Lung (tissue), 11 donors: ENCODE measurements at regions not wholly inside any gene's neighbourhood (a gene's known extent, or its start where the extent isn't known, plus 50 kb on each side); places are given as distances from the start of the nearest gene placed in this dataset.

ENCODE experiments used
- ATAC-seq: fragments of 200-7000 bp; cut with Tn5 transposase; one replicate; pipeline ENCODE4 v1.9.1; 2020; ENCODE audit warnings: moderate number of reproducible peaks; ENCODE audit not compliant: insufficient read depth, low FRiP score
- DNase-seq, 3 donors: peaks; one replicate each; pipeline ENCODE4 v3.0.0-alpha.2; 2013 to 2017
- H3K27ac ChIP-seq, 2 donors: one replicate each; pipeline ENCODE4 v1.5.1; 2013; ENCODE audit warnings: mild to moderate bottlenecking in 2 of 2, moderate library complexity in 2 of 2, control low read depth in 1 of 2, inconsistent platforms in 1 of 2, low read depth in 1 of 2, low read length in 1 of 2
- H3K27me3 ChIP-seq, 3 donors: one replicate each; pipeline ENCODE4 v1.5.1; 2013; ENCODE audit warnings: low read length in 2 of 3; ENCODE audit not compliant: control insufficient read depth in 3 of 3, insufficient read depth in 3 of 3
- H3K36me3 ChIP-seq, 4 donors: one replicate each; pipeline ENCODE4 v1.5.1; 2013; ENCODE audit warnings: low read length in 4 of 4, mild to moderate bottlenecking in 1 of 4, moderate library complexity in 1 of 4; ENCODE audit not compliant: control insufficient read depth in 4 of 4, insufficient read depth in 4 of 4
- H3K4me1 ChIP-seq, 5 donors: one replicate each; pipeline ENCODE4 v1.5.1; 2013; ENCODE audit warnings: low read length in 5 of 5, mild to moderate bottlenecking in 2 of 5, moderate library complexity in 1 of 5; ENCODE audit not compliant: control insufficient read depth in 5 of 5, insufficient read depth in 5 of 5
- H3K4me3 ChIP-seq: one replicate; pipeline ENCODE4 v1.5.1; 2013; ENCODE audit warnings: mild to moderate bottlenecking, control low read depth, moderate library complexity
- H3K9ac ChIP-seq, 2 donors: one replicate each; pipeline ENCODE4 v1.5.1; 2013; ENCODE audit warnings: low read length in 2 of 2, control low read depth in 1 of 2; ENCODE audit not compliant: insufficient read depth in 1 of 2
- H3K9me3 ChIP-seq, 4 donors: one replicate each; pipeline ENCODE4 v1.5.1; 2013; ENCODE audit warnings: low read length in 3 of 4, mild to moderate bottlenecking in 1 of 4, moderate library complexity in 1 of 4; ENCODE audit not compliant: control insufficient read depth in 4 of 4, insufficient read depth in 3 of 4
- WGBS, 2 donors: extraction: QIAGEN DNeasy Blood & Tissue Kit; methylation state at CpG; one replicate each; pipeline ENCODE4 v1.1.7; 2013; 5-methylcytosine and 5-hydroxymethylcytosine counted together
- TF ChIP-seq, protein P1 (sequence below): IDR thresholded peaks from 2 replicates; pipeline ENCODE4 v1.5.1; 2012; ENCODE audit warnings: mild to moderate bottlenecking; ENCODE audit errors: control extremely low read depth, extremely low read depth
- donor health status: control.
- donor health status: control.
- donor health status: Bipolar disorder and iron deficiency.
- donor health status: healthy.
- donor health status: DM: yes; HTN: yes; CAD: no.

DNA sequence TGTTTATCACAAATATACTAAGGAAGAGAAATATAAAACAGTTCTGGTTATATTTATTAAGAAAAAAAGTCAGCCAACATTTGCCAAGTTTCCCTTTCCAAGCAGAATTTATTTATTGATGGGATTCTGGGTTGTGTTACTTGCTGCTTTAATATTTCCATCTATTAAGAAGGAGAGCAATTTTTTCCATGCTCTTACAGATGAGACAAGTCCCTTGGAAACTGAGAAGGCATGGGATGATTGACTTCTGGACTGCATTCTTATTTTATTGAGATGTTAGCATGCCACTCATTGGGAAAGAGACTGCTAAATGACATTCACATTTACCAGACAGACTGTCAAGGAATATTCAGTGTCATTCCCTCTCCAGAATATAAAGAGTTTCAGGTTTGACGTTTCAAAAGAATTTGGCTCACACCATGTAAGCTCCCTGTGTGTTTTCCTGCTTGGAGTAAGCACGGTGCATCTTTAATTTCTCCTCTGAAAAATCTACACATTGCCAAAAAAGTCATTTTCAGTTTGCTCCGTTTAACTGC lies 1565.2 kb upstream of the GOT2 start:
- Histone ChIP-seq H3K27ac (no peak overlapping the region), H3K27me3 (no peaks in the 10 kb centered on the region), H3K9me3 (peaks cover 0 to 1% (median 0%) of the 10 kb centered on the region in 4 donors), H3K9ac (no peak overlapping the region), H3K36me3 (no peaks in the 10 kb centered on the region), H3K4me1 (no peaks in the 10 kb centered on the region), H3K4me3 (no peak overlapping the region)
- no peak for ATAC-seq
- DNase-seq, result no peak
- 78 to 85% methylated on average over 3 of the region's 3 CpGs for WGBS, 2 donors
- TF ChIP-seq, protein P1, sequence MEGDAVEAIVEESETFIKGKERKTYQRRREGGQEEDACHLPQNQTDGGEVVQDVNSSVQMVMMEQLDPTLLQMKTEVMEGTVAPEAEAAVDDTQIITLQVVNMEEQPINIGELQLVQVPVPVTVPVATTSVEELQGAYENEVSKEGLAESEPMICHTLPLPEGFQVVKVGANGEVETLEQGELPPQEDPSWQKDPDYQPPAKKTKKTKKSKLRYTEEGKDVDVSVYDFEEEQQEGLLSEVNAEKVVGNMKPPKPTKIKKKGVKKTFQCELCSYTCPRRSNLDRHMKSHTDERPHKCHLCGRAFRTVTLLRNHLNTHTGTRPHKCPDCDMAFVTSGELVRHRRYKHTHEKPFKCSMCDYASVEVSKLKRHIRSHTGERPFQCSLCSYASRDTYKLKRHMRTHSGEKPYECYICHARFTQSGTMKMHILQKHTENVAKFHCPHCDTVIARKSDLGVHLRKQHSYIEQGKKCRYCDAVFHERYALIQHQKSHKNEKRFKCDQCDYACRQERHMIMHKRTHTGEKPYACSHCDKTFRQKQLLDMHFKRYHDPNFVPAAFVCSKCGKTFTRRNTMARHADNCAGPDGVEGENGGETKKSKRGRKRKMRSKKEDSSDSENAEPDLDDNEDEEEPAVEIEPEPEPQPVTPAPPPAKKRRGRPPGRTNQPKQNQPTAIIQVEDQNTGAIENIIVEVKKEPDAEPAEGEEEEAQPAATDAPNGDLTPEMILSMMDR, result no peak

DNA sequence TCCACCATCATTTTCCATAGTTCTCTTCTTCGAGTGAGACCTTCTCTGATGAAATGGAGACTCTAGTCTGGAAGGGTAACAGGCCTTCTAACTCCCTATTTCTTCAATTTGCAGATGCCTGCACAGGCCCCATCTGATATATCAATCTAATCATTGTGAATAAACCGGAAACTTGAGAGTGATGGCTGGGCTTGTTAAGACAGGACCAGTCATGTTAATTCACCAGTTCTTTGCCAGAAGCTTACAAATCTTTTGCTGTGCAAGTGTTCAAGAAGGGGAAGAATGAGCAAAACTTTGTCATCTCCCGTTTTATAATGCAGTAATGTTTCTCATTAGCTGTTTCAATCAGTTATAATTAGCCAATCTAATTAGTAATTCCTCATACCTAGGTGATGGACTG lies 1561.3 kb upstream of the GOT2 start:
- Histone ChIP-seq H3K36me3 (no peaks in the 10 kb centered on the region), H3K9ac (no peak overlapping the region), H3K4me1 (no peaks in the 10 kb centered on the region), H3K9me3 (peaks cover 0 to 1% (median 0%) of the 10 kb centered on the region in 4 donors), H3K27ac (no peak overlapping the region), H3K4me3 (no peak overlapping the region), H3K27me3 (no peaks in the 10 kb centered on the region)
- DNase-seq (no peak), ATAC-seq (no peak)
- TF ChIP-seq, protein P1, result no peak
- 84 to 85% methylated on average over 3 of the region's 3 CpGs for WGBS, 2 donors

DNA sequence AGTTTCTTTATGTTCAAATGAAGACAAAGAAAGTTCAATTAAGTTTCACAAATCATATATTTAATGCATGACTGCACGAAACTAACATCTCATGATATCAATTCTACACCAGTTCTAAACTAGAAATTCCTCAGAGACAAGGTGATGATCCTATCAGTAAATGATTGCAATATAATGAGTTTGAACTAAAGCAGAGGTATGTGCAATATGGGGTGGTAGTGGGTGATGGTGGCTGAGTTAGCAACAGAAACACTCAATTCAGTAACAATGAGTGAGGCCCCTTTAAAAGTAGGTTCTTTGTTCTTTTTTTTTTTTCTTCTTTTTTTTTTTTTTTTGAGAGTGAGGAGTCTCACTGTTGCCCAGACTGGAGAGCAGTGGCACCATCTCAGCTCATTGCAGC lies 1551.7 kb upstream of the GOT2 start:
- Histone ChIP-seq H3K9ac (no peak overlapping the region), H3K4me1 (peaks cover 0 to 4% (median 0%) of the 10 kb centered on the region in 5 donors), H3K4me3 (no peak overlapping the region), H3K36me3 (no peaks in the 10 kb centered on the region), H3K9me3 (no peaks in the 10 kb centered on the region), H3K27ac (no peak overlapping the region), H3K27me3 (no peaks in the 10 kb centered on the region)
- 81 to 88% methylated on average over 1 of the region's 1 CpG for WGBS, 2 donors
- ATAC-seq (no peak), DNase-seq (no peak)
- TF ChIP-seq, protein P1, result no peak
